ENCODE measurements at regions not wholly inside any gene's neighbourhood (a gene's known extent, or its start where the extent isn't known, plus 50 kb on each side); places are given as distances from the start of the nearest gene placed in this dataset.
"Not testable (repeated sequence)": the region's sequence is repeated elsewhere in the genome, so short reads cannot be mapped to it uniquely, and the experiment has no call there.

- no peak for DNase-seq
These were observed 52.5 kb upstream of the VSTM5 start for GRCh38 chr11:93902921-93903320.

- no peak for DNase-seq
These were observed 53.6 kb upstream of the VSTM5 start for GRCh38 chr11:93903989-93904388.

GRCh38 chr11:93904716-93905115 is 54.3 kb upstream of the VSTM5 start:
- no peak for DNase-seq

- DNase-seq = no peak
These were observed 55.0 kb upstream of the VSTM5 start for GRCh38 chr11:93905384-93905783.

GRCh38 chr11:93906486-93906885 is 56.1 kb upstream of the VSTM5 start:
- no peak for DNase-seq

GRCh38 chr11:93907901-93908300 is 57.5 kb upstream of the VSTM5 start:
- DNase-seq = no peak

- no peak for DNase-seq
These were observed 58.3 kb upstream of the VSTM5 start for GRCh38 chr11:93908689-93909088.

GRCh38 chr11:93917673-93918072 is 67.3 kb upstream of the VSTM5 start:
- no peak for DNase-seq

- DNase-seq = peak; percentile 13
These were observed 71.5 kb upstream of the VSTM5 start for GRCh38 chr11:93921695-93922468.

- DNase-seq = no peak
These were observed 72.4 kb upstream of the VSTM5 start for GRCh38 chr11:93922830-93923229.

- not testable (repeated sequence) for DNase-seq
These were observed 75.7 kb upstream of the VSTM5 start for GRCh38 chr11:93926099-93926498.

- no peak for DNase-seq
These were observed 79.0 kb upstream of the VSTM5 start for GRCh38 chr11:93929407-93929806.

- no peak for DNase-seq
These were observed 82.8 kb upstream of the VSTM5 start for GRCh38 chr11:93933230-93933629.

- DNase-seq = no peak
These were observed 85.3 kb upstream of the HEPHL1 start for GRCh38 chr11:93935826-93936225.

- no peak for DNase-seq
These were observed 84.7 kb upstream of the HEPHL1 start for GRCh38 chr11:93936460-93936859.

- no peak for DNase-seq
These were observed 81.9 kb upstream of the HEPHL1 start for GRCh38 chr11:93939084-93939760.

- no peak for DNase-seq
These were observed 80.8 kb upstream of the HEPHL1 start for GRCh38 chr11:93940395-93940794.

- no peak for DNase-seq
These were observed 79.0 kb upstream of the HEPHL1 start for GRCh38 chr11:93942176-93942575.

GRCh38 chr11:93945596-93945995 is 75.6 kb upstream of the HEPHL1 start:
- no peak for DNase-seq

GRCh38 chr11:93952082-93952780 is 68.9 kb upstream of the HEPHL1 start:
- DNase-seq = no peak

- DNase-seq = no peak
These were observed 63.7 kb upstream of the HEPHL1 start for GRCh38 chr11:93957397-93957952.

- no peak for DNase-seq
These were observed 62.2 kb upstream of the HEPHL1 start for GRCh38 chr11:93958991-93959390.

- DNase-seq = no peak
These were observed 61.5 kb upstream of the HEPHL1 start for GRCh38 chr11:93959663-93960062.

GRCh38 chr11:93963072-93963471 is 58.1 kb upstream of the HEPHL1 start:
- DNase-seq = no peak

All from stimulated activated CD4-positive, alpha-beta T cell treated with anti-CD3 and anti-CD28 coated beads, Interleukin-15, amount 100 ng/mL, for 24 hours (primary cell).